Adipocyte (in vitro differentiated cells): ENCODE measurements at regions not wholly inside any gene's neighbourhood (a gene's known extent, or its start where the extent isn't known, plus 50 kb on each side); places are given as distances from the start of the nearest gene placed in this dataset.
A peak's percentile ranks its signal among the peaks of the same experiment; 100 is the strongest.
"Not testable (repeated sequence)": the region's sequence is repeated elsewhere in the genome, so short reads cannot be mapped to it uniquely, and the experiment has no call there.

Experiments
- DNase-seq: peaks from one replicate; pipeline ENCODE4 v3.0.0-alpha.2; 2015; ENCODE audit warnings: low read depth
- H3K27me3 ChIP-seq: replicated peaks from 2 replicates; pipeline ENCODE4 v1.7.0; 2013; ENCODE audit warnings: mild to moderate bottlenecking, low read length, moderate library complexity; ENCODE audit not compliant: control insufficient read depth, insufficient read depth
- H3K36me3 ChIP-seq: 2 replicates; pipeline ENCODE4 v1.7.0; 2013; ENCODE audit warnings: low read length, mild to moderate bottlenecking, moderate library complexity; ENCODE audit not compliant: control insufficient read depth, insufficient read depth, severe bottlenecking
- H3K4me1 ChIP-seq: 2 replicates; pipeline ENCODE4 v1.7.0; 2013; ENCODE audit warnings: mild to moderate bottlenecking, low read length, moderate library complexity; ENCODE audit not compliant: control insufficient read depth, insufficient read depth
- H3K4me3 ChIP-seq: 2 replicates; pipeline ENCODE4 v1.7.0; 2013; ENCODE audit warnings: mild to moderate bottlenecking, low read length, moderate library complexity
- H3K9ac ChIP-seq: 2 replicates; pipeline ENCODE4 v1.7.0; 2013; ENCODE audit warnings: mild to moderate bottlenecking, low read length, moderate library complexity
- H3K9me3 ChIP-seq: 2 replicates; pipeline ENCODE4 v1.7.0; 2013; ENCODE audit warnings: mild to moderate bottlenecking, low read length, moderate library complexity; ENCODE audit not compliant: control insufficient read depth

GRCh38 chr3:118807349-118807748 is 227.3 kb downstream of the IGSF11 start:
- DNase-seq, H3K9ac ChIP-seq, H3K4me1 ChIP-seq, H3K9me3 ChIP-seq, H3K36me3 ChIP-seq, H3K27me3 ChIP-seq, H3K4me3 ChIP-seq: not testable (repeated sequence)

GRCh38 chr3:118808723-118809122 is 225.9 kb downstream of the IGSF11 start:
- no peaks in the 10 kb centered on the region for H3K36me3 ChIP-seq
- no peak overlapping the region for H3K9ac ChIP-seq
- H3K4me3 ChIP-seq, result no peak overlapping the region
- no peaks in the 10 kb centered on the region for H3K27me3 ChIP-seq
- H3K4me1 ChIP-seq, result no peaks in the 10 kb centered on the region
- H3K9me3 ChIP-seq, result no peaks in the 10 kb centered on the region
- DNase-seq, result no peak

GRCh38 chr3:118809696-118810498 is 224.7 kb downstream of the IGSF11 start:
- no peaks in the 10 kb centered on the region for H3K36me3 ChIP-seq
- H3K4me1 ChIP-seq, result no peaks in the 10 kb centered on the region
- no peak for DNase-seq
- no peaks in the 10 kb centered on the region for H3K27me3 ChIP-seq
- H3K9ac ChIP-seq, result no peak overlapping the region
- no peak overlapping the region for H3K4me3 ChIP-seq
- no peaks in the 10 kb centered on the region for H3K9me3 ChIP-seq

GRCh38 chr3:118810499-118811035 is 224.1 kb downstream of the IGSF11 start:
- Histone ChIP-seq H3K4me3 (no peak overlapping the region), H3K9me3 (no peaks in the 10 kb centered on the region), H3K9ac (no peak overlapping the region), H3K36me3 (no peaks in the 10 kb centered on the region), H3K27me3 (peaks cover 5% of the 10 kb centered on the region), H3K4me1 (no peaks in the 10 kb centered on the region)
- no peak for DNase-seq

- DNase-seq, result no peak
- H3K9me3 ChIP-seq, result no peaks in the 10 kb centered on the region
- H3K36me3 ChIP-seq, result no peaks in the 10 kb centered on the region
- H3K4me1 ChIP-seq, result no peaks in the 10 kb centered on the region
- no peak overlapping the region for H3K9ac ChIP-seq
- H3K4me3 ChIP-seq, result no peak overlapping the region
- peaks cover 11% of the 10 kb centered on the region for H3K27me3 ChIP-seq
These were observed 223.4 kb downstream of the IGSF11 start for GRCh38 chr3:118811236-118811732.

- Histone ChIP-seq H3K27me3 (peaks cover 11% of the 10 kb centered on the region), H3K4me1 (peaks cover 13% of the 10 kb centered on the region), H3K9me3 (no peaks in the 10 kb centered on the region), H3K4me3 (no peak overlapping the region), H3K36me3 (no peaks in the 10 kb centered on the region), H3K9ac (no peak overlapping the region)
- no peak for DNase-seq
These were observed 221.2 kb downstream of the IGSF11 start for GRCh38 chr3:118813472-118813871.

- Histone ChIP-seq H3K4me1 (peaks cover 15% of the 10 kb centered on the region), H3K27me3 (peaks cover 11% of the 10 kb centered on the region), H3K9me3 (no peaks in the 10 kb centered on the region), H3K4me3 (no peak overlapping the region), H3K36me3 (no peaks in the 10 kb centered on the region), H3K9ac (peak overlapping the region; percentile 56)
- peak; percentile 79 for DNase-seq
These were observed 216.9 kb downstream of the IGSF11 start for GRCh38 chr3:118817748-118818165.

- Histone ChIP-seq H3K4me3 (no peak overlapping the region), H3K27me3 (peaks cover 11% of the 10 kb centered on the region), H3K36me3 (no peaks in the 10 kb centered on the region), H3K9ac (peak overlapping the region; percentile 56), H3K4me1 (peaks cover 15% of the 10 kb centered on the region), H3K9me3 (no peaks in the 10 kb centered on the region)
- DNase-seq, result peak; percentile 86
These were observed 216.3 kb downstream of the IGSF11 start for GRCh38 chr3:118818386-118818785.

GRCh38 chr3:118823626-118824025 is 211.0 kb downstream of the IGSF11 start:
- no peak overlapping the region for H3K9ac ChIP-seq
- no peaks in the 10 kb centered on the region for H3K9me3 ChIP-seq
- H3K36me3 ChIP-seq, result no peaks in the 10 kb centered on the region
- no peak overlapping the region for H3K4me3 ChIP-seq
- peaks cover 7% of the 10 kb centered on the region for H3K27me3 ChIP-seq
- no peak for DNase-seq
- peaks cover under 1% of the 10 kb centered on the region for H3K4me1 ChIP-seq

GRCh38 chr3:118827446-118827845 is 207.2 kb downstream of the IGSF11 start:
- Histone ChIP-seq H3K9ac (no peak overlapping the region), H3K27me3 (peaks cover 7% of the 10 kb centered on the region), H3K9me3 (no peaks in the 10 kb centered on the region), H3K4me3 (no peak overlapping the region), H3K4me1 (no peaks in the 10 kb centered on the region), H3K36me3 (no peaks in the 10 kb centered on the region)
- no peak for DNase-seq

- Histone ChIP-seq H3K4me1 (peaks cover 2% of the 10 kb centered on the region), H3K9me3 (no peaks in the 10 kb centered on the region), H3K4me3 (no peak overlapping the region), H3K27me3 (peaks cover 7% of the 10 kb centered on the region), H3K9ac (no peak overlapping the region), H3K36me3 (no peaks in the 10 kb centered on the region)
- no peak for DNase-seq
These were observed 206.3 kb downstream of the IGSF11 start for GRCh38 chr3:118828351-118828750.
